ENCODE measurements at regions not wholly inside any gene's neighbourhood (a gene's known extent, or its start where the extent isn't known, plus 50 kb on each side); places are given as distances from the start of the nearest gene placed in this dataset.

- in situ Hi-C loops (cut with MboI; ENCODE audit: low sequenced_read_pairs, unreplicated experiment): no loop called here
- DNase-seq (ENCODE audit: low spot score): no peak
- TF ChIP-seq CTCF (IDR thresholded peaks at IDR 0.05; ENCODE audit: borderline replicate concordance, control extremely low read depth, extremely low read depth, insufficient read depth, missing control alignments): no peak
Measured at GRCh38 chr16:79476580-79476979, 124.0 kb downstream of the MAF start.

- in situ Hi-C loops (cut with MboI; ENCODE audit: low sequenced_read_pairs, unreplicated experiment): no loop called here
- no peak for TF ChIP-seq CTCF (IDR thresholded peaks at IDR 0.05; ENCODE audit: borderline replicate concordance, control extremely low read depth, extremely low read depth, insufficient read depth, missing control alignments)
- DNase-seq (ENCODE audit: low spot score): no peak
Measured at GRCh38 chr16:79475841-79476240, 124.7 kb downstream of the MAF start.

- DNase-seq (ENCODE audit: low spot score): no peak
- TF ChIP-seq CTCF (IDR thresholded peaks at IDR 0.05; ENCODE audit: borderline replicate concordance, control extremely low read depth, extremely low read depth, insufficient read depth, missing control alignments): no peak
- in situ Hi-C loops (cut with MboI; ENCODE audit: low sequenced_read_pairs, unreplicated experiment): no loop called here
Measured at GRCh38 chr16:79473456-79473855, 127.1 kb downstream of the MAF start.

GRCh38 chr16:79472426-79472825 is 128.1 kb downstream of the MAF start:
- TF ChIP-seq CTCF (IDR thresholded peaks at IDR 0.05; ENCODE audit: borderline replicate concordance, control extremely low read depth, extremely low read depth, insufficient read depth, missing control alignments): no peak
- in situ Hi-C loops (cut with MboI; ENCODE audit: low sequenced_read_pairs, unreplicated experiment): no loop called here
- no peak for DNase-seq (ENCODE audit: low spot score)

GRCh38 chr16:79469999-79470398 is 130.5 kb downstream of the MAF start:
- no peak for TF ChIP-seq CTCF (IDR thresholded peaks at IDR 0.05; ENCODE audit: borderline replicate concordance, control extremely low read depth, extremely low read depth, insufficient read depth, missing control alignments)
- DNase-seq (ENCODE audit: low spot score): no peak
- in situ Hi-C loops (cut with MboI; ENCODE audit: low sequenced_read_pairs, unreplicated experiment): no loop called here

- in situ Hi-C loops (cut with MboI; ENCODE audit: low sequenced_read_pairs, unreplicated experiment): no loop called here
Measured at GRCh38 chr16:79468631-79469030, 131.9 kb downstream of the MAF start.

More at GRCh38 chr16:79468631-79469030, 131.9 kb downstream of the MAF start:
- no peak for DNase-seq (ENCODE audit: low spot score)
- TF ChIP-seq CTCF (IDR thresholded peaks at IDR 0.05; ENCODE audit: borderline replicate concordance, control extremely low read depth, extremely low read depth, insufficient read depth, missing control alignments): no peak

All from GM13976 (cell line).